Fibroblast of lung (primary cell): ENCODE measurements at regions not wholly inside any gene's neighbourhood (a gene's known extent, or its start where the extent isn't known, plus 50 kb on each side); places are given as distances from the start of the nearest gene placed in this dataset.

Source experiments
- CTCF ChIP-seq, 2 donors: IDR thresholded peaks in 1 of 2; conservative IDR thresholded peaks in 1 of 2; 1 replicate in 1 of 2; 2 replicates in 1 of 2; pipeline ENCODE4 v1.5.1; 2011 to 2012; ENCODE audit warnings: low read length in 2 of 2, control low read depth in 1 of 2, inconsistent platforms in 1 of 2, low read depth in 1 of 2, mild to moderate bottlenecking in 1 of 2
- EZH2 ChIP-seq: IDR thresholded peaks from 2 replicates; pipeline ENCODE4 v1.5.1; 2012; ENCODE audit warnings: low read length, control low read depth, mild to moderate bottlenecking; ENCODE audit errors: missing control alignments

- TF ChIP-seq CTCF (conservative IDR thresholded peaks at IDR 0.05 in 1 of 2, IDR thresholded peaks at IDR 0.05 in 1 of 2; ENCODE audit: low read depth in 1 of 2, low read length in 2 of 2) = peak; percentile 30 to 56
- TF ChIP-seq EZH2 = no peak
Observed at GRCh38 chr6:55953335-55953734, 77.9 kb upstream of the BMP5 start.
